SU-DHL-6 (cell line): ENCODE measurements at regions not wholly inside any gene's neighbourhood (a gene's known extent, or its start where the extent isn't known, plus 50 kb on each side); places are given as distances from the start of the nearest gene placed in this dataset.

Experiments
- H2AFZ ChIP-seq: fragments of 200-600 bp; sonication (generic); 2 replicates; pipeline ENCODE4 v1.6.1; 2014; ENCODE audit warnings: low read depth, mild to moderate bottlenecking, moderate library complexity, mixed read lengths, antibody characterized with exemption, low read length; ENCODE audit not compliant: severe bottlenecking
- H3F3A ChIP-seq: fragments of 200-600 bp; shearing (Covaris generic); 2 replicates; pipeline ENCODE4 v1.6.0; 2016; ENCODE audit warnings: antibody characterized with exemption, mild to moderate bottlenecking; ENCODE audit not compliant: insufficient read depth
- H3K27ac ChIP-seq: fragments of 200-600 bp; sonication (generic); 2 replicates; pipeline ENCODE4 v1.5.1; 2016; ENCODE audit warnings: low read depth, mild to moderate bottlenecking, low read length, moderate library complexity, mixed read lengths
- H3K27me3 ChIP-seq: fragments of 200-600 bp; sonication (generic), shearing (Covaris generic); 2 replicates; pipeline ENCODE4 v1.6.0; 2014; ENCODE audit warnings: mild to moderate bottlenecking, low read length
- H3K36me3 ChIP-seq: fragments of 200-600 bp; sonication (generic); 2 replicates; pipeline ENCODE4 v1.6.1; 2014; ENCODE audit warnings: mild to moderate bottlenecking, low read length, mixed read lengths
- H3K4me2 ChIP-seq: fragments of 300-600, 200-600 bp; shearing (Covaris generic), sonication (generic); 2 replicates; pipeline ENCODE4 v1.6.0; 2014; ENCODE audit warnings: low read length, low read depth, mild to moderate bottlenecking; ENCODE audit not compliant: poor library complexity, severe bottlenecking
- H3K4me3 ChIP-seq: fragments of 200-600 bp; sonication (generic); 2 replicates; pipeline ENCODE4 v1.5.1; 2014; ENCODE audit warnings: antibody characterized with exemption, low read length, mild to moderate bottlenecking, mixed read lengths; ENCODE audit not compliant: insufficient read depth, poor library complexity, severe bottlenecking
- H3K79me2 ChIP-seq: fragments of 200-600 bp; sonication (generic); 2 replicates; pipeline ENCODE4 v1.6.1; 2014; ENCODE audit warnings: mild to moderate bottlenecking, low read length, moderate library complexity; ENCODE audit not compliant: insufficient read depth
- H3K9ac ChIP-seq: fragments of 200-600 bp; sonication (generic); 2 replicates; pipeline ENCODE4 v1.7.0; 2014; ENCODE audit warnings: mild to moderate bottlenecking, low read length
- H3K9me2 ChIP-seq: fragments of 200-600 bp; sonication (generic); replicated peaks from 2 replicates; pipeline ENCODE4 v1.6.1; 2014; ENCODE audit warnings: low read length; ENCODE audit not compliant: insufficient read depth
- H3K9me3 ChIP-seq: fragments of 200-600 bp; sonication (generic); 2 replicates; pipeline ENCODE4 v1.6.1; 2014; ENCODE audit warnings: low read length, mixed read lengths; ENCODE audit not compliant: insufficient read depth
- H4K20me1 ChIP-seq: fragments of 200-600 bp; sonication (generic); 2 replicates; pipeline ENCODE4 v1.6.1; 2014; ENCODE audit warnings: low read depth, mild to moderate bottlenecking, antibody characterized with exemption, low read length, moderate library complexity, mixed read lengths
- CTCF ChIP-seq: fragments of 200-600 bp; sonication (generic); IDR thresholded peaks from one replicate; pipeline ENCODE4 v1.5.1; 2017; ENCODE audit warnings: antibody characterized with exemption, mild to moderate bottlenecking, low read length, moderate library complexity; ENCODE audit not compliant: insufficient read depth, poor library complexity, severe bottlenecking
- EZH2phosphoT487 ChIP-seq: fragments of 200-600 bp; sonication (generic), shearing (Covaris generic); conservative IDR thresholded peaks from 2 replicates; pipeline ENCODE4 v1.6.1; 2018; ENCODE audit warnings: mild to moderate bottlenecking, antibody characterized with exemption, low read length, moderate library complexity, mixed read lengths

DNA sequence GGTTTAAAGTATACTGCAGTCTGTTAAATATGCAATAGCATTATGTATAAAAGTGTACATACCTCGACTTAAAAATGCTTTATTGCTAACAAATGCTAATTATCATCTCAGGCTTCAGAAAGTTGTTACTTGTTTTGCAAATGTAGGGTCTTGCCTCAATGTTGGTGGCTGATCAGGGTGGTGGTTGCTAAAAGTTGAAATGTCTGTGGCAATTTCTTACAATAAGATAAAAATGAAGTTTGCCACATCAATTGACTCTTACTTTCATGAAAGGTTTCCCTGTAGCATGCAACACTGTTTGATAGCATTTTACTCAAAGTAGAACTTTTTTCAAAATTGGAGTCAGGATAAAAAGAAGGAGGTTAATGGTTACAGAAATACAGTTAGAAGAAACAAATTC, 407.7 kb upstream of the OR4E1 start:
- Histone ChIP-seq H2AFZ (no peak overlapping the region), H3K27ac (no peak overlapping the region), H3F3A (no peaks in the 10 kb centered on the region), H3K9me3 (no peaks in the 10 kb centered on the region), H3K9me2 (no peaks in the 10 kb centered on the region), H3K4me3 (no peak overlapping the region), H3K4me2 (no peak overlapping the region), H3K9ac (no peak overlapping the region), H3K79me2 (no peaks in the 10 kb centered on the region), H4K20me1 (no peaks in the 10 kb centered on the region), H3K27me3 (no peaks in the 10 kb centered on the region), H3K36me3 (no peaks in the 10 kb centered on the region)
- TF ChIP-seq CTCF = no peak
- no peak for TF ChIP-seq EZH2phosphoT487

GRCh38 chr14:22079766-22080165, 406.1 kb upstream of the OR4E1 start:
- Histone ChIP-seq H3F3A (no peaks in the 10 kb centered on the region), H3K9ac (no peak overlapping the region), H3K36me3 (no peaks in the 10 kb centered on the region), H3K79me2 (no peaks in the 10 kb centered on the region), H3K9me3 (no peaks in the 10 kb centered on the region), H3K27ac (no peak overlapping the region), H3K4me3 (no peak overlapping the region), H3K9me2 (no peaks in the 10 kb centered on the region), H3K4me2 (no peak overlapping the region), H3K27me3 (no peaks in the 10 kb centered on the region), H4K20me1 (no peaks in the 10 kb centered on the region), H2AFZ (no peak overlapping the region)
- TF ChIP-seq CTCF (no peak), EZH2phosphoT487 (no peak)

GRCh38 chr14:22073801-22074200, 400.2 kb upstream of the OR4E1 start:
- no peaks in the 10 kb centered on the region for H3K9me2 ChIP-seq
- no peaks in the 10 kb centered on the region for H3K9me3 ChIP-seq
- H3K27me3 ChIP-seq = no peaks in the 10 kb centered on the region
- H3K36me3 ChIP-seq = no peaks in the 10 kb centered on the region
- no peak overlapping the region for H3K27ac ChIP-seq
- no peak overlapping the region for H3K9ac ChIP-seq
- no peaks in the 10 kb centered on the region for H4K20me1 ChIP-seq
- H3K79me2 ChIP-seq = no peaks in the 10 kb centered on the region
- H3K4me2 ChIP-seq = no peak overlapping the region
- no peaks in the 10 kb centered on the region for H3F3A ChIP-seq
- no peak overlapping the region for H3K4me3 ChIP-seq
- no peak overlapping the region for H2AFZ ChIP-seq
- TF ChIP-seq CTCF = no peak
- TF ChIP-seq EZH2phosphoT487 = no peak
